ENCODE measurements at regions not wholly inside any gene's neighbourhood (a gene's known extent, or its start where the extent isn't known, plus 50 kb on each side); places are given as distances from the start of the nearest gene placed in this dataset.

GRCh38 chr12:29838768-29839167 lies 55.0 kb upstream of the TMTC1 start:
- TF ChIP-seq, protein P1, sequence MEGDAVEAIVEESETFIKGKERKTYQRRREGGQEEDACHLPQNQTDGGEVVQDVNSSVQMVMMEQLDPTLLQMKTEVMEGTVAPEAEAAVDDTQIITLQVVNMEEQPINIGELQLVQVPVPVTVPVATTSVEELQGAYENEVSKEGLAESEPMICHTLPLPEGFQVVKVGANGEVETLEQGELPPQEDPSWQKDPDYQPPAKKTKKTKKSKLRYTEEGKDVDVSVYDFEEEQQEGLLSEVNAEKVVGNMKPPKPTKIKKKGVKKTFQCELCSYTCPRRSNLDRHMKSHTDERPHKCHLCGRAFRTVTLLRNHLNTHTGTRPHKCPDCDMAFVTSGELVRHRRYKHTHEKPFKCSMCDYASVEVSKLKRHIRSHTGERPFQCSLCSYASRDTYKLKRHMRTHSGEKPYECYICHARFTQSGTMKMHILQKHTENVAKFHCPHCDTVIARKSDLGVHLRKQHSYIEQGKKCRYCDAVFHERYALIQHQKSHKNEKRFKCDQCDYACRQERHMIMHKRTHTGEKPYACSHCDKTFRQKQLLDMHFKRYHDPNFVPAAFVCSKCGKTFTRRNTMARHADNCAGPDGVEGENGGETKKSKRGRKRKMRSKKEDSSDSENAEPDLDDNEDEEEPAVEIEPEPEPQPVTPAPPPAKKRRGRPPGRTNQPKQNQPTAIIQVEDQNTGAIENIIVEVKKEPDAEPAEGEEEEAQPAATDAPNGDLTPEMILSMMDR (IDR thresholded peaks at IDR 0.05): no peak
- no peak for TF ChIP-seq POLR2A (IDR thresholded peaks at IDR 0.05)

Measured in suprapubic skin (tissue), 3 donors.